RWPE1 (cell line): ENCODE measurements at regions not wholly inside any gene's neighbourhood (a gene's known extent, or its start where the extent isn't known, plus 50 kb on each side); places are given as distances from the start of the nearest gene placed in this dataset.
A peak's percentile ranks its signal among the peaks of the same experiment; 100 is the strongest.

Experiments
- CTCF ChIA-PET: fragments of 350-600 bp; sonication (Branson Sonifier 250); formaldehyde crosslinking; extraction: SDS; loops from one replicate; lab custom pipeline; 2021; lab: Yijun Ruan, JAX
- POLR2A ChIA-PET: fragments of 400-600 bp; formaldehyde crosslinking; extraction: SDS; loops from one replicate; lab custom pipeline; 2020; ENCODE audit warnings: antibody characterized with exemption; ENCODE audit not compliant: low non-redundant PET; lab: Yijun Ruan, JAX
- DNase-seq: peaks from one replicate; pipeline ENCODE4 v3.0.0; 2012; ENCODE audit warnings: low spot score
- H3K27ac ChIP-seq: fragments of 450-650 bp; 2 replicates; pipeline ENCODE4 v1.5.1; 2017
- CTCF ChIP-seq: fragments of 450-650 bp; conservative IDR thresholded peaks from 2 replicates; pipeline ENCODE4 v1.5.1; 2017; ENCODE audit warnings: low read depth, mild to moderate bottlenecking

DNA sequence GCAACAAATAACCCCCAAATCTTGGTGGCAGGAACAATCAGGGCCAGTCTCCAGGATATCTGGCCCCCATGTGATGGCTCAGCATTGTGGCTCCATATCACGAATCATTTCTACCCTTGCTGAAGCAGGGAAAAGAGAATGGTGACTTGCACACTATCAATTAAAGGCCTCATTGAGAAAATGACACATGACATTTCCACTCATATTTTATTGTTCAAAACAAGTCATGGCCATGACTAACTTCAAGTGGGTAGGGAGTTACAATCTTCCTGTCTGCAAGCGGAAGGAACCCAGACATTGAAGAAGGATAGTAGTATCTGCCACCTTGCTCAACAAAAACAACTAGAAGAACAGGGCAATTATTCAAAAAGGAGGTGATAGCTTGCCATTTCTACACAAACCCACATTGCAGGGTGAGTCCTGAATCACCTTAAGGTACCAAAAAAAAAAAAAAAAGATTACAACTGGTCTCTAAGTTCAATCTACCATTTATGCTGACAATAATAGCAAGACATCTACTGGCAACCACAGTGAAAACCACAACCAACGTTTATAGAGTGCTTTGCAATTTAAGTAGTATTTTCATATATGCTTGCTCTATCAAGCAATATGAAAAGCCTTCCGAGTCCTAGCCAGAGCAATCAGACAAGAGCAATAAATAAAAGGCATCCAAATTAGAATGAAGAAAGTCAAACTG is 186.7 kb upstream of the DAPK1 start:
- no peak overlapping the region for H3K27ac ChIP-seq
- DNase-seq = no peak
- TF ChIP-seq CTCF = no peak
- ChIA-PET CTCF (no interaction called here), POLR2A (no interaction called here)

GRCh38 chr9:87319656-87320055 is 178.0 kb upstream of the DAPK1 start:
- DNase-seq = no peak
- ChIA-PET POLR2A (no interaction called here), CTCF (interaction anchor here (1.2 kb wide), 1 partner anchor 906 kb away, joined by 3 read pairs; no protein-coding TSS in a partner anchor)
- no peak for TF ChIP-seq CTCF
- H3K27ac ChIP-seq = no peak overlapping the region

DNA sequence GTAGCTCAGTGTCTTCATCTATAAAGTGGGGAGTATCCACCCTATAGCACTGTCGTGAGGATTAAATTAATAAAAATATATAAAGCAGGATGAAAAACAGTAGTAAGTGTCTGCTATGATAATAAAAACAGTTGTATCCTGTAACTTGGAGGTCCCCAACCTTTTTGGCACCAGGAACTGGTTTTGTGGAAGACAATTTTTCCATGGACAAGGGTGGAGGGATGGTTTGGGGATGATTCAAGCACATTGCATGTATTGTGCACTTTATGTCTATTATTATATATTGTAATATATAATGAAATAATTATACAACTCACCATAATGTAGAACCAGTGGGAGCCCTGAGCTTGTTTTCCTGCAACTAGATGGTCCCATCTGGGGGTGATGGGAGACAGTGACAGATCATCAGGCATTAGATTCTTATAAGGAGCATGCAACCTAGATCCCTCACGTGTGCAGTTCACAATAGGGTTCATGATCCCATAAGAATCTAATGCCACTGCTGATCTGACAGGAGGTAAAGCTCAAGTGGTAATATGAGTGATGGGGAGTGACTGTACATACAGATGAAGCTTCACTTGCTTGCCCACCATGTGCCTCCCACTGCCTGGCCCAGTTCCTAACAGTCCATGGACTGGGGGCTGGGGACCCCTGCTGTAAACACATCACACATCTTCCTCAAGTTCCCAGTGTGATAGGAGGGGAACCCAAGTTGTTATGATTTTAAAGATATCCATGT is 177.4 kb upstream of the DAPK1 start:
- H3K27ac ChIP-seq = no peak overlapping the region
- ChIA-PET CTCF (interaction anchor here (1.2 kb wide), 1 partner anchor 906 kb away, joined by 3 read pairs; no protein-coding TSS in a partner anchor), POLR2A (interaction anchor here (0.6 kb wide), 1 partner anchor 94 kb away, joined by 3 read pairs; no protein-coding TSS in a partner anchor)
- TF ChIP-seq CTCF = no peak
- DNase-seq = no peak

DNA sequence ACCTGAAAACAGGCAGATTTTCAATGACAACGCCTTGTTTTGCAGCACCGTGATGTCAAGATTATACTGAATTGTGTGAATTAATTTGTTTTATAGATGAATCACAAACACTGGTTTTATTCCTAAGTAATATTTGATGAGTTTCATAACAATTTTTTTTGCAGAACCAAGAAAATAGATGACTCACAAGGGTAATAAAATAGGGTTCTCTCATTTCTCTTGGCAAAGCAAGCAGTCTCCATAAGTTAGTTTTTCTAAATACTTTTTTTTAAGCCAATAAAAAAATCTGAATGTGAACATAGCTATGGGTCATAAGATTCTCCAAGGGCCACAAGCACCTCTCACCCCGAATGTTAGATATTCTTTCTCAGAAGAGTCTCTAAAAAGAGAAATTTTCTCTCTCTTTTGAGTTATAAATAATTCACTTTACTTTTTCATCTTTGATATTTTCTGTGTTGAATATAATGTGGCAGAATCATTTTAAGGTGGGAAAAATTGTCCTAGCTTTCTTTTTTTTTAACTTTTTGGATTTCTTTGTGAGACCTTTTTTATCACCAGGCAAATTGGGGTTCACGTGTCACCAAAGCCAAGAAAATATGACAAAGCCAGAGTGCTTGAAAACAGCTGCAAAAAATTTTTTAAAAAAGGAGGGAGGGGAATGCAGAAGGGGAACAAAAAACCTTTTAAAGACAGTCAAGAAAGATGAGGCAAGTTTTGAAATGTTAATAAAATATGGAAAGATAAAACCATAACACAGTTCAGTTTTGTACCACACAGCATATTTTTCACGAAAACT is 174.6 kb upstream of the DAPK1 start:
- H3K27ac ChIP-seq = peak overlapping the region; percentile 58
- peak; percentile 32 for DNase-seq
- POLR2A ChIA-PET = no interaction called here
- TF ChIP-seq CTCF = no peak
- CTCF ChIA-PET = interaction anchor here (0.7 to 1.1 kb wide), 4 partner anchors 375 to 889 kb away, joined by 3 to 7 read pairs (median 4); no protein-coding TSS in a partner anchor

GRCh38 chr9:87323928-87324327 is 173.7 kb upstream of the DAPK1 start:
- no peak overlapping the region for H3K27ac ChIP-seq
- no peak for TF ChIP-seq CTCF
- DNase-seq = no peak
- ChIA-PET CTCF (interaction anchor here (0.6 to 1.8 kb wide), 6 partner anchors 18 to 839 kb away, joined by 3 to 8 read pairs (median 4); no protein-coding TSS in a partner anchor), POLR2A (no interaction called here)
